ENCODE measurements at regions not wholly inside any gene's neighbourhood (a gene's known extent, or its start where the extent isn't known, plus 50 kb on each side); places are given as distances from the start of the nearest gene placed in this dataset.

DNA sequence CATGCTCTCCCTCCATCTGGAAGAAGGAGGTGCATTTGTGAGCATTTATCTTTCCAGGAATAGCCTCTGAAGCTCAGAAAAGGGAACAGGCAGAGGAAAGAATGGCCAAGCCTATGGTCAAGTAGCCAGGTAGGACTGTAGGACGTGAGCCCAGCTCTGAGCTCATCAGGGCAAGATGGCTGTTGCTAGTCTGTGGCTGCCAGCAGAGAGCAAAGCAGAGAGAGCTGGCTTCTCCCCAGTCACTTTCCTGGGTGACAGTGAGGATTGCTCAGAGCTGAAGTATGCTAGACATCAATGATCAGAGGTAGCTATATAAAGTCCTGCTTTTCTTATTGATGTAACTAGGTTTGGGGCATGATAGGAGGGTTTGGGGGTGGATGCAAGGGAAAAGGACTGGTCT, 146.1 kb upstream of the SLC24A5 start:
- TF ChIP-seq, protein P1, sequence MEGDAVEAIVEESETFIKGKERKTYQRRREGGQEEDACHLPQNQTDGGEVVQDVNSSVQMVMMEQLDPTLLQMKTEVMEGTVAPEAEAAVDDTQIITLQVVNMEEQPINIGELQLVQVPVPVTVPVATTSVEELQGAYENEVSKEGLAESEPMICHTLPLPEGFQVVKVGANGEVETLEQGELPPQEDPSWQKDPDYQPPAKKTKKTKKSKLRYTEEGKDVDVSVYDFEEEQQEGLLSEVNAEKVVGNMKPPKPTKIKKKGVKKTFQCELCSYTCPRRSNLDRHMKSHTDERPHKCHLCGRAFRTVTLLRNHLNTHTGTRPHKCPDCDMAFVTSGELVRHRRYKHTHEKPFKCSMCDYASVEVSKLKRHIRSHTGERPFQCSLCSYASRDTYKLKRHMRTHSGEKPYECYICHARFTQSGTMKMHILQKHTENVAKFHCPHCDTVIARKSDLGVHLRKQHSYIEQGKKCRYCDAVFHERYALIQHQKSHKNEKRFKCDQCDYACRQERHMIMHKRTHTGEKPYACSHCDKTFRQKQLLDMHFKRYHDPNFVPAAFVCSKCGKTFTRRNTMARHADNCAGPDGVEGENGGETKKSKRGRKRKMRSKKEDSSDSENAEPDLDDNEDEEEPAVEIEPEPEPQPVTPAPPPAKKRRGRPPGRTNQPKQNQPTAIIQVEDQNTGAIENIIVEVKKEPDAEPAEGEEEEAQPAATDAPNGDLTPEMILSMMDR (conservative IDR thresholded peaks at IDR 0.05 in 1 of 2, IDR thresholded peaks at IDR 0.05 in 1 of 2; ENCODE audit: extremely low read depth in 1 of 2, insufficient read depth in 1 of 2, low read depth in 1 of 2, low read length in 2 of 2), result no peak
- TF ChIP-seq EZH2 (IDR thresholded peaks at IDR 0.05; ENCODE audit: borderline replicate concordance, low read length), result no peak

Data from mammary epithelial cell (primary cell).